Neural progenitor cell (in vitro differentiated cells): ENCODE measurements at regions not wholly inside any gene's neighbourhood (a gene's known extent, or its start where the extent isn't known, plus 50 kb on each side); places are given as distances from the start of the nearest gene placed in this dataset.

Experiments used
- CTCF ChIP-seq: fragments of 200-600 bp; sonication (generic); IDR thresholded peaks from 2 replicates; pipeline ENCODE4 v1.5.1; 2017; ENCODE audit warnings: antibody characterized with exemption, mild to moderate bottlenecking
- EZH2 ChIP-seq: fragments of 200-600 bp; sonication (generic); IDR thresholded peaks from 2 replicates; pipeline ENCODE4 v1.6.1; 2017; ENCODE audit warnings: antibody characterized with exemption, mild to moderate bottlenecking, moderate library complexity
- EZH2phosphoT487 ChIP-seq: fragments of 200-600 bp; sonication (generic); IDR thresholded peaks from 2 replicates; pipeline ENCODE4 v1.6.1; 2017; ENCODE audit warnings: antibody characterized with exemption

DNA sequence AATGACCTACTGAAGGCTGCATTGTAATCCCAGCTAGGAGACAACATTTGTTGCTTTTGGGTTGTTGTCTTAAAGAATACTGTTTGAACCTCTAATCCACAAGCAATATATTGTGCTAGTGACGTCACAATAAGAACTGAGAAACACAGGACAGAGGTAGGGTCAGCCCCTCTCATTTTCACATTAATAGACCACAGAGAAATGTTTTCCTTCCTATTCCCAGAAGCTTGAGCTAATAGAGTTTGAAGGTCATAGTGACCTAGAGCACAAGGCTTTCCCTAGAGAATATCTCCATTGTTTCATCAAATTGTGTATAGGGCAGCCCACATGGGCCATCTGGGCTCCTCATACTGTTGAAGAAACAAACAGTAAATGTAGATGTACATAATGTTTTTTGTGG lies 300.9 kb upstream of the AKR1E2 start:
- TF ChIP-seq EZH2phosphoT487 (no peak), CTCF (no peak), EZH2 (no peak)
